CD4-positive, alpha-beta T cell treated with Interleukin-12 subunit alpha and Interleukin-12 subunit beta, for 1 hour (primary cell): ENCODE measurements at regions not wholly inside any gene's neighbourhood (a gene's known extent, or its start where the extent isn't known, plus 50 kb on each side); places are given as distances from the start of the nearest gene placed in this dataset.
"Not testable (repeated sequence)": the region's sequence is repeated elsewhere in the genome, so short reads cannot be mapped to it uniquely, and the experiment has no call there.

Experiments used
- DNase-seq: peaks from one replicate; pipeline ENCODE4 v3.0.0-alpha.2; 2020

- DNase-seq = not testable (repeated sequence)
These were observed 52.4 kb upstream of the EHHADH start for GRCh38 chr3:185306286-185306685.

GRCh38 chr3:185306847-185307246 is 53.0 kb upstream of the EHHADH start:
- DNase-seq = no peak

GRCh38 chr3:185308126-185308754 is 54.4 kb upstream of the EHHADH start:
- peak; percentile 50 for DNase-seq

GRCh38 chr3:185309302-185309701 is 53.6 kb upstream of the MAP3K13 start:
- no peak for DNase-seq

GRCh38 chr3:185309795-185310194 is 53.1 kb upstream of the MAP3K13 start:
- DNase-seq = no peak

- no peak for DNase-seq
These were observed 50.9 kb upstream of the MAP3K13 start for GRCh38 chr3:185311991-185312390.
